ENCODE measurements at regions not wholly inside any gene's neighbourhood (a gene's known extent, or its start where the extent isn't known, plus 50 kb on each side); places are given as distances from the start of the nearest gene placed in this dataset.

GRCh38 chr9:87319656-87320055 lies 178.0 kb upstream of the DAPK1 start:
- H4K20me1 ChIP-seq (replicated peaks; ENCODE audit: control insufficient read depth, extremely low read depth, insufficient read depth, low read length) = no peaks in the 10 kb centered on the region
- no peaks in the 10 kb centered on the region for H3K4me1 ChIP-seq (ENCODE audit: control insufficient read depth, extremely low read depth, insufficient read depth, low read length)
- H3K9ac ChIP-seq (replicated peaks; ENCODE audit: extremely low read depth, insufficient read depth, low read length) = no peak overlapping the region
- H2AFZ ChIP-seq (ENCODE audit: low read depth, low read length) = no peak overlapping the region
- H3K27me3 ChIP-seq (ENCODE audit: control insufficient read depth in 2 of 2, insufficient read depth in 2 of 2, low read length in 2 of 2) = no peaks in the 10 kb centered on the region
- no peak overlapping the region for H3K4me2 ChIP-seq (ENCODE audit: insufficient read depth, low read length)
- ChIA-PET POLR2A (no interaction called here), CTCF (no interaction called here)
- no peaks in the 10 kb centered on the region for H3K9me1 ChIP-seq (replicated peaks; ENCODE audit: control insufficient read depth, extremely low read depth, insufficient read depth, low read length)
- no peaks in the 10 kb centered on the region for H3K9me3 ChIP-seq (replicated peaks; ENCODE audit: control insufficient read depth, insufficient read depth, low read length)
- FAIRE-seq (no peak), DNase-seq (ENCODE audit: low read depth, low spot score) (no peak)
- no peak for TF ChIP-seq GATA2 (IDR thresholded peaks at IDR 0.05; ENCODE audit: insufficient read depth, insufficient read length, low read depth, low read length)
- TF ChIP-seq FOS (IDR thresholded peaks at IDR 0.05; ENCODE audit: borderline replicate concordance, insufficient read depth, low read length) = no peak
- H3K4me3 ChIP-seq (replicated peaks in 1 of 3; ENCODE audit: insufficient read depth in 1 of 3, low read depth in 1 of 3, low read length in 3 of 3) = no peak overlapping the region
- no peaks in the 10 kb centered on the region for H3K36me3 ChIP-seq (ENCODE audit: control insufficient read depth in 2 of 2, extremely low read depth in 1 of 2, insufficient read depth in 2 of 2, low read length in 2 of 2)
- dilution Hi-C loops (cut with MboI; ENCODE audit: extremely low pct_ligation_motif_present, low sequenced_read_pairs) (no loop called here), intact Hi-C loops (cut with micrococcal nuclease) (loop anchor here (5.0 kb wide), 1 partner anchor 372 kb away; the partner anchor contains the start of gene GAS1)
- no TSS peak for BruUV-seq (replicated peaks)
- no peaks in the 10 kb centered on the region for H3K79me2 ChIP-seq (ENCODE audit: control insufficient read depth, insufficient read depth, low read length)
- H3K27ac ChIP-seq (ENCODE audit: insufficient read depth, low read depth, low read length) = no peak overlapping the region

- FAIRE-seq (no peak), DNase-seq (ENCODE audit: low read depth, low spot score) (no peak)
- H4K20me1 ChIP-seq (replicated peaks; ENCODE audit: control insufficient read depth, extremely low read depth, insufficient read depth, low read length) = no peaks in the 10 kb centered on the region
- ChIA-PET POLR2A (no interaction called here), CTCF (interaction anchor here (1.2 to 8.1 kb wide), 4 partner anchors 17 to 1118 kb away, joined by 3 to 121 read pairs (median 7); partner anchors contain the start of gene GAS1)
- intact Hi-C loops (cut with micrococcal nuclease) = loop anchor here (5.0 kb wide), 1 partner anchor 373 kb away; the partner anchor contains the start of gene GAS1
- no peak overlapping the region for H3K4me3 ChIP-seq (replicated peaks in 1 of 3; ENCODE audit: insufficient read depth in 1 of 3, low read depth in 1 of 3, low read length in 3 of 3)
- no peak overlapping the region for H3K27ac ChIP-seq (ENCODE audit: insufficient read depth, low read depth, low read length)
- no peaks in the 10 kb centered on the region for H3K9me3 ChIP-seq (replicated peaks; ENCODE audit: control insufficient read depth, insufficient read depth, low read length)
- no peaks in the 10 kb centered on the region for H3K9me1 ChIP-seq (replicated peaks; ENCODE audit: control insufficient read depth, extremely low read depth, insufficient read depth, low read length)
- no TSS peak for BruUV-seq (replicated peaks)
- H3K4me1 ChIP-seq (ENCODE audit: control insufficient read depth, extremely low read depth, insufficient read depth, low read length) = no peaks in the 10 kb centered on the region
- H3K36me3 ChIP-seq (ENCODE audit: control insufficient read depth in 2 of 2, extremely low read depth in 1 of 2, insufficient read depth in 2 of 2, low read length in 2 of 2) = no peaks in the 10 kb centered on the region
- no peak overlapping the region for H2AFZ ChIP-seq (ENCODE audit: low read depth, low read length)
- no peak overlapping the region for H3K4me2 ChIP-seq (ENCODE audit: insufficient read depth, low read length)
- no peaks in the 10 kb centered on the region for H3K27me3 ChIP-seq (ENCODE audit: control insufficient read depth in 2 of 2, insufficient read depth in 2 of 2, low read length in 2 of 2)
- no peak for TF ChIP-seq CTCF (IDR thresholded peaks at IDR 0.05; ENCODE audit: extremely low read depth in 1 of 2, insufficient read depth in 1 of 2, low read depth in 1 of 2, low read length in 2 of 2)
- no peak for TF ChIP-seq GATA2 (IDR thresholded peaks at IDR 0.05; ENCODE audit: insufficient read depth, insufficient read length, low read depth, low read length)
- no peak for TF ChIP-seq FOS (IDR thresholded peaks at IDR 0.05; ENCODE audit: borderline replicate concordance, insufficient read depth, low read length)
- dilution Hi-C loops (cut with MboI; ENCODE audit: extremely low pct_ligation_motif_present, low sequenced_read_pairs) = no loop called here
- no peaks in the 10 kb centered on the region for H3K79me2 ChIP-seq (ENCODE audit: control insufficient read depth, insufficient read depth, low read length)
- H3K9ac ChIP-seq (replicated peaks; ENCODE audit: extremely low read depth, insufficient read depth, low read length) = no peak overlapping the region
Observed at GRCh38 chr9:87320146-87320884, 177.4 kb upstream of the DAPK1 start.

All from endothelial cell of umbilical vein (primary cell).